DND-41 (cell line): ENCODE measurements at regions not wholly inside any gene's neighbourhood (a gene's known extent, or its start where the extent isn't known, plus 50 kb on each side); places are given as distances from the start of the nearest gene placed in this dataset.
A peak's percentile ranks its signal among the peaks of the same experiment; 100 is the strongest.

Experiments
- ATAC-seq: fragments of 200-7000 bp; cut with Tn5 transposase; 3 replicates; pipeline ENCODE4 v1.9.1; 2021; ENCODE audit warnings: low read depth; ENCODE audit not compliant: insufficient read depth
- DNase-seq: peaks from one replicate; pipeline ENCODE4 v3.0.0-alpha.2; 2020
- H2AFZ ChIP-seq: 2 replicates; pipeline ENCODE4 v1.6.0; 2012; ENCODE audit warnings: low read depth, low read length
- H3K27ac ChIP-seq: 2 replicates; pipeline ENCODE4 v1.5.1; 2012; ENCODE audit warnings: low read length, inconsistent platforms
- H3K27me3 ChIP-seq: fragments of 200-600 bp; sonication (generic); 2 replicates; pipeline ENCODE4 v1.6.0; 2012; ENCODE audit warnings: low read length, mild to moderate bottlenecking, inconsistent platforms; ENCODE audit not compliant: insufficient read depth, poor library complexity
- H3K36me3 ChIP-seq: 2 replicates; pipeline ENCODE4 v1.5.1; 2012; ENCODE audit warnings: low read length, inconsistent platforms; ENCODE audit not compliant: insufficient read depth
- H3K4me1 ChIP-seq: 2 replicates; pipeline ENCODE4 v1.5.1; 2012; ENCODE audit warnings: mild to moderate bottlenecking, low read length; ENCODE audit not compliant: insufficient read depth
- H3K4me2 ChIP-seq: 2 replicates; pipeline ENCODE4 v1.6.0; 2012; ENCODE audit warnings: mild to moderate bottlenecking, moderate library complexity, low read length, inconsistent platforms; ENCODE audit not compliant: insufficient read depth
- H3K4me3 ChIP-seq, 2 experiments: fragments of 200-600 bp in 1 of 2; shearing (Covaris generic) in 1 of 2; 2 replicates each; pipeline ENCODE4 v1.5.1; 2012 to 2016; ENCODE audit warnings: inconsistent platforms in 2 of 2, low read length in 2 of 2, mild to moderate bottlenecking in 2 of 2, low read depth in 1 of 2, moderate library complexity in 1 of 2
- H3K79me2 ChIP-seq: 2 replicates; pipeline ENCODE4 v1.6.0; 2012; ENCODE audit warnings: low read length, inconsistent platforms; ENCODE audit not compliant: insufficient read depth
- H3K9ac ChIP-seq: 2 replicates; pipeline ENCODE4 v1.6.0; 2012; ENCODE audit warnings: low read depth, mild to moderate bottlenecking, inconsistent platforms, low read length, moderate library complexity
- H3K9me3 ChIP-seq: 2 replicates; pipeline ENCODE4 v1.5.1; 2012; ENCODE audit warnings: low read length, moderate library complexity, mild to moderate bottlenecking, inconsistent platforms; ENCODE audit not compliant: insufficient read depth, severe bottlenecking
- H4K20me1 ChIP-seq: 2 replicates; pipeline ENCODE4 v1.6.0; 2012; ENCODE audit warnings: low read length; ENCODE audit not compliant: insufficient read depth
- EZH2 ChIP-seq: IDR thresholded peaks from 3 replicates; pipeline ENCODE4 v1.6.1; 2012; ENCODE audit warnings: borderline replicate concordance, low read depth, mild to moderate bottlenecking, moderate library complexity, low read length, inconsistent platforms; ENCODE audit not compliant: severe bottlenecking
- TF ChIP-seq, protein P1 (sequence below): IDR thresholded peaks from 2 replicates; pipeline ENCODE4 v1.5.1; 2012; ENCODE audit warnings: borderline replicate concordance, low read length, moderate library complexity, mild to moderate bottlenecking; ENCODE audit not compliant: poor library complexity, severe bottlenecking; ENCODE audit errors: extremely low read depth

DNA sequence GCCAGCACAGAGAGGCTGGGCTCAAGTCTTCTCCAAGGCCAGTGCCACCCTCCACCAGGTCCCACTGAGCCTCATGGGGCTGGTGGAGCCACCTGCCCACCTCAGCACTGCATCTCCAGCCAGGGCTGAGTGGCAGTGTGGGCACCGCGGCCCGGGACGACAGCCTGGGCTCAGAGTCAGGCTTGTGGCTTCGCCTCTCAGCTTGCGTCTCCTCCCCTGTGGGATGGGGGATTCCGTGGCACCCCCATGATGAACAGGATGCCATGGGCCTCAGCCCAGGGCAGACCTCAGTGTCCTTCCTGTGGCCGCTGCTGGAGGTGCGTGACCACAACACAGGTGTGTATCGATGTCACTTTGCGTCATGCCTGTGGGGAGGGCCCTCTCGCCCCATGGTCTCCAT is 136.4 kb upstream of the PPP1R26 start:
- H3K4me2 ChIP-seq: no peak overlapping the region
- H4K20me1 ChIP-seq: peaks cover 4% of the 10 kb centered on the region; the same call in 1 of the 2 replicates
- no peaks in the 10 kb centered on the region for H3K36me3 ChIP-seq
- DNase-seq (no peak), ATAC-seq (no peak)
- no peaks in the 10 kb centered on the region for H3K9me3 ChIP-seq
- H3K79me2 ChIP-seq: no peaks in the 10 kb centered on the region
- H2AFZ ChIP-seq: no peak overlapping the region
- no peak overlapping the region for H3K9ac ChIP-seq
- TF ChIP-seq, protein P1, sequence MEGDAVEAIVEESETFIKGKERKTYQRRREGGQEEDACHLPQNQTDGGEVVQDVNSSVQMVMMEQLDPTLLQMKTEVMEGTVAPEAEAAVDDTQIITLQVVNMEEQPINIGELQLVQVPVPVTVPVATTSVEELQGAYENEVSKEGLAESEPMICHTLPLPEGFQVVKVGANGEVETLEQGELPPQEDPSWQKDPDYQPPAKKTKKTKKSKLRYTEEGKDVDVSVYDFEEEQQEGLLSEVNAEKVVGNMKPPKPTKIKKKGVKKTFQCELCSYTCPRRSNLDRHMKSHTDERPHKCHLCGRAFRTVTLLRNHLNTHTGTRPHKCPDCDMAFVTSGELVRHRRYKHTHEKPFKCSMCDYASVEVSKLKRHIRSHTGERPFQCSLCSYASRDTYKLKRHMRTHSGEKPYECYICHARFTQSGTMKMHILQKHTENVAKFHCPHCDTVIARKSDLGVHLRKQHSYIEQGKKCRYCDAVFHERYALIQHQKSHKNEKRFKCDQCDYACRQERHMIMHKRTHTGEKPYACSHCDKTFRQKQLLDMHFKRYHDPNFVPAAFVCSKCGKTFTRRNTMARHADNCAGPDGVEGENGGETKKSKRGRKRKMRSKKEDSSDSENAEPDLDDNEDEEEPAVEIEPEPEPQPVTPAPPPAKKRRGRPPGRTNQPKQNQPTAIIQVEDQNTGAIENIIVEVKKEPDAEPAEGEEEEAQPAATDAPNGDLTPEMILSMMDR: no peak
- TF ChIP-seq EZH2: no peak
- no peaks in the 10 kb centered on the region for H3K4me1 ChIP-seq
- H3K4me3 ChIP-seq: no peak overlapping the region
- no peaks in the 10 kb centered on the region for H3K27me3 ChIP-seq
- H3K27ac ChIP-seq: no peak overlapping the region

DNA sequence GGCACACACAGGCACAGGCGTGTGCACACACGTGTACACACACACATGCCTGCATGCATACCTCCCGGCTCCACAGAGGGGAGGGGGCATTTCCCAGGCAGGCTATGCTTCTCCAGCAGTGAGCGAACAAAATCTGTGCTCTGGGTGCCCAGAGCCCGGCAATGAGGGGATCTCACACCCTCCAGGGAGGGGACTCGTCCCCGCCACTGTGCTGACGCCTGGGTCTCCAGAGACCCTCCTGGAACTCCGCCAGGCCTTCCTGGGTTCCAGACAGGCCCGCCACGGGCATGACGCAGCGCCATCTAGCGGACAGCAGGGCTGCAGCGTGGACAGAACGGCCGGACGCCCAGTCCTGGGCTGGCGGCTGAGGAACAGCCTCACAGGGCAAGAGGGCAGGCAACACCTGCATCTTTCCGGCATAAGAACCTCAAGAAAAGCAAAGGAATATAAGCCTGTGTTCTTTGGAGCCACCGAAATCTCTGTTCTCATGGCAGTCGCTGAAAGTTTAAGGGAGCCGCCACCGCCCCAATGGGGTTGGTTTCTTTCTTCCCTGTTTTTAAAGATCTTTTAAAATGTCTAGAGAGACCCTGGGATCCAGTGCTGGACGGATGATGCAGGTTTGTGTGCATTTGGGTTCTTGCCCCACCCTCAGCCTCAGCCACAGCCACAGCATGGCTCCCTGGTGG is 135.6 kb upstream of the PPP1R26 start:
- Histone ChIP-seq H2AFZ (no peak overlapping the region), H3K79me2 (no peaks in the 10 kb centered on the region), H3K9me3 (no peaks in the 10 kb centered on the region), H3K4me3 (no peak overlapping the region), H3K27me3 (no peaks in the 10 kb centered on the region), H4K20me1 (peaks cover 4% of the 10 kb centered on the region; the same call in 1 of the 2 replicates), H3K4me2 (no peak overlapping the region), H3K36me3 (no peaks in the 10 kb centered on the region), H3K9ac (no peak overlapping the region), H3K4me1 (no peaks in the 10 kb centered on the region), H3K27ac (no peak overlapping the region)
- DNase-seq (peak; percentile 50), ATAC-seq (peak; percentile 66)
- TF ChIP-seq, protein P1: peak; percentile 85
- no peak for TF ChIP-seq EZH2

DNA sequence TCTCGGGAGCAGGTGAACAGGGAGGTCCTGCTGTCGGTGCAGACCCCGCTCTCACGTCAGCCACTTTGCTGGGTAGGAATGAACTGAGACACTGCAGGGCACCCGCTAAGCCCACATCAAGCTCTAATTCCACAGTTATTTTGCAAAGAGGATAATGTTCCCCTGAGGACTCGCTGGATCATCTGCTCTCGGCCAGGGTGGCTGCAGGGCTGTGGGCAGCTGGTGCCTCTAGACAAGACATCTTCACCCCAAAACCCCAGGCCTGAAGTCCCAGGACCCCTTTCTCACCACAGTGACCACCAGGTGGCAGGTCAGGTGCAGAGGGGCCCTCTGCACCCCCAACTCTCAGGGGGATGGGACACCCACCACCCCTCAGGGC is 135.1 kb upstream of the PPP1R26 start:
- Histone ChIP-seq H3K4me2 (no peak overlapping the region), H3K79me2 (no peaks in the 10 kb centered on the region), H2AFZ (no peak overlapping the region), H3K9ac (no peak overlapping the region), H3K4me3 (no peak overlapping the region), H3K36me3 (no peaks in the 10 kb centered on the region), H3K27me3 (no peaks in the 10 kb centered on the region), H3K9me3 (no peaks in the 10 kb centered on the region), H4K20me1 (peaks cover 4% of the 10 kb centered on the region; the same call in 1 of the 2 replicates), H3K4me1 (no peaks in the 10 kb centered on the region), H3K27ac (no peak overlapping the region)
- TF ChIP-seq EZH2: no peak
- TF ChIP-seq, protein P1: no peak
- ATAC-seq: no peak
- DNase-seq: no peak
